Vagina (tissue), 2 donors: ENCODE measurements at regions not wholly inside any gene's neighbourhood (a gene's known extent, or its start where the extent isn't known, plus 50 kb on each side); places are given as distances from the start of the nearest gene placed in this dataset.

ENCODE experiments used
- CTCF ChIP-seq, 3 experiments: fragments of 450-650 bp in 2 of 3; fragments of 200-600 bp in 1 of 3; sonication (generic) in 1 of 3; IDR thresholded peaks; one replicate each; pipeline ENCODE4 v1.5.1; 2017 to 2019; ENCODE audit warnings: antibody characterized with exemption in 3 of 3, mild to moderate bottlenecking in 2 of 3, moderate library complexity in 2 of 3
- POLR2A ChIP-seq, 2 donors: fragments of 450-650 bp; IDR thresholded peaks; one replicate each; pipeline ENCODE4 v1.6.1; 2017; ENCODE audit warnings: antibody characterized with exemption in 2 of 2, mild to moderate bottlenecking in 2 of 2, moderate library complexity in 2 of 2
- POLR2AphosphoS5 ChIP-seq, 2 donors: sonication (generic); formaldehyde crosslinking; IDR thresholded peaks; one replicate each; pipeline ENCODE4 v1.9.0; 2017; ENCODE audit warnings: antibody characterized with exemption in 2 of 2, mild to moderate bottlenecking in 2 of 2, low read depth in 1 of 2; ENCODE audit not compliant: insufficient read depth in 1 of 2

- TF ChIP-seq CTCF (IDR thresholded peaks at IDR 0.05) (no peak), POLR2A (IDR thresholded peaks at IDR 0.05) (no peak), POLR2AphosphoS5 (IDR thresholded peaks at IDR 0.05; ENCODE audit: insufficient read depth in 1 of 2, low read depth in 1 of 2) (no peak)
Observed at GRCh38 chr2:8586457-8587051, 95.3 kb upstream of the ID2 start.
